NCI-H748 treated with DMSO at 0.1 percent for 48 hours (cell line): ENCODE measurements at regions not wholly inside any gene's neighbourhood (a gene's known extent, or its start where the extent isn't known, plus 50 kb on each side); places are given as distances from the start of the nearest gene placed in this dataset.

Experiments
- DNase-seq: peaks from one replicate; lab custom pipeline; 2025; lab: John Stamatoyannopoulos, UW

DNA sequence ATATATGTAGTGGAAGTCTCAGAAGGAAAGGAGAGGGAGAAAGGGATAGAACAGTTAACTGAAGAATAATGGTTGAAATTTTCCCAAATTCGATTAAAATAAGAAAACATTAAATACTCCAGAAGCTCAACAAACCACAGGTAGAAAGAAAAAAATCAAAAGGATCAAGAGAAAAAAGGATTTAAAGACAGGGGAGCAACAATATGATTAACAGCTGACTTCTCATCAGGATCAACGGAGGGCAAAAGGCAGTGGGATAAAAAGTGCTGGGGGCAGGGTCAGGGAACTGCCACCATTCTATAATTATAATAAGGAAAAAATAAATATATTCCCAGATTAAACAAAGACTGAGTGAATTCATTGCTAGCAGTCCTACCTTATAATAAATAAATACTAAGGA lies 55.3 kb downstream of the CDKN2C start:
- no peak for DNase-seq

DNA sequence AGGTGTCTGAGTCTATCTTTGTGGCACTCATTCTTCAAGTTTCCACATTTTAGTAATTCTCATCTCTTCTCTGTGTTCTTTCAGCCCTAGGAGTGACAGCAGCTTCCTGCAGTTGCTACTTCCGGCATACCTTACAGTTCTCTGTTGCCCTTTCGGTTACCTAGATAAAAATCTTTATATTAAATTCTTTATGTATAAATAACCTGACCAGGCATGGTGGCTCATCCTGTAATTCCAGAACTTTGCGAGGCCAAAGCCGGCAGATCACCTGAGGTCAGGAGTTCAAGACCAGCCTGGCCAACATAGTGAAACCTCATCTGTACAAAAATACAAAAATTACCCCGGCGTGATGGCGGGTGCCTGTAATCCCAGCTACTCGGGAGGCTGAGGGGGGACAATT lies 62.9 kb downstream of the CDKN2C start:
- DNase-seq, result no peak

DNA sequence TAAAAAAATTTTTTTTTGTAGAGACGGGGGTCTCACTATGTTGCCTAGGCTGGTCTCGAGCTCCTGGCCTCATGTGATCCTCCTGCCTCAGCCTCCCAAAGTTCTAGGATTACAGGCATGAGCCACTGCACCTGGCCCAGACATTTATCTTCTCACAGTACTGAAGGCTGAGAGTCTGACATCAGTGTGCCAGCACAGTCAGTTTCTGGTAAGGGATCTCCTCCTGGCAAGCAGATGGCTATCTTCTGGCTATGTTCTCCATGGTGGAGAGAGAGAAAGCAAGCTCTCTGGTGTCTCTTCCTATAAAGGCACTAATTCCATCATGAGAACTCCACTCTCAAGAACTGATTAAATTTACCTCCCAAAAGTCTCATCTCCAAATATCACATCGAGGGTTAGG lies 57.8 kb upstream of the C1orf185 start:
- DNase-seq, result no peak

DNA sequence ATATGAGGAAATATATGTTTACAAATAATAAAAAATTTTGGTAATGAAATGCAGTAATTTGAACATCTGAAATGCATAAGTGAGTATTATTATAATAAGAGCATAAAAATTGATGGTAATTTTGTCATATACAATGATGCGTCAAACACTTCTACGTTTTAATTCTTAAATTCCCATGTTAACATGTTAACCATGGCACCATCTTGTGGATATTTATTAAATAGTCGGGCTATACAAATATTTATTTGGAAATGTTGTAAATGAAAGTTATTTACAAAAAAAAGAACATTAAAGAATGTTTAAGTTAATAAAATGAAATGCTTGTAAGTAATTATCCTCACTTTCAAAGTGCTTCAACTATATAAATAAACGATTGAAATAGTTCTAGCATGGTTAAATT lies 57.2 kb upstream of the C1orf185 start:
- DNase-seq, result peak; percentile 47

DNA sequence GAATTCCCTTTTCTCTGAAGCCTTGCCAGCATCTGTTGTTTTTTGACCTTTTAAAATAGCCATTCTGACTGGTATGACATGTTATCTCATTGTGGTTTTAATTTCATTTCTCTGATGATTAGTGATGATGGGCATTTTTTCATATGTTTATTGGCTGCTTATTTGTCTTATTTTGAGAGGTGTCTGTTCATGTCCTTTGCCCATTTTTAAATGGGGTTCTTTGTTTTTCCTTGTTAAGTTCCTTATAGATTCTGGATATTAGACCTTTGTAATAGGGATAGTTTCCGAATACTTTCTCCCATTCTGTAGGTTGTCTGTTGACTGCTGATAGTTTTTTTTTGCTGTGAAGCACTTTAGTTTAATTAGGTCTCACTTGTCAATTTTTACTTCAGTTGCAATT lies 54.0 kb upstream of the C1orf185 start:
- no peak for DNase-seq

DNA sequence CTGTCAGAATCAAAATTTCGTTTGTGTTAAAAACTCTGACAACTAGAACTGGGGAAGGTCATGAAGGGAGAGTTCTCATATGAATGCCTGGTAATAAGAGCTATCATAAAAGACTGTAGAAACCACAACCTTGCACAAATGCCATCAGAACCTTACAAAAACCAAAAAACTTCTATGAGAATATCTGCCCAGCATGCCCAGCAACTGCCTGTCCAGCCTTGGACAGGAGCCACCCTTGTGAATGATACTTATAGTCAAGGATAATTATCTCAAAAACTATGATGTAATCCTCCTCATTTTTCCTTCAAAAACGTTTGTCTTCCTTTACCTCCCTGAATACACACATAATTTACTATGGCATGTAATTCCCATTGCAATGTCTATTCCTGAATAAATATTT lies 53.4 kb upstream of the C1orf185 start:
- DNase-seq, result no peak
